KMS-11 (cell line): ENCODE measurements at regions not wholly inside any gene's neighbourhood (a gene's known extent, or its start where the extent isn't known, plus 50 kb on each side); places are given as distances from the start of the nearest gene placed in this dataset.

ENCODE experiments used
- H2AFZ ChIP-seq: fragments of 200-600 bp; sonication (generic); 2 replicates; pipeline ENCODE4 v1.6.1; 2016; ENCODE audit warnings: antibody characterized with exemption, mixed run types, low read depth
- H3K27ac ChIP-seq: fragments of 200-600 bp; sonication (generic); 2 replicates; pipeline ENCODE4 v1.6.1; 2016; ENCODE audit warnings: mild to moderate bottlenecking, mixed run types
- H3K27me3 ChIP-seq: fragments of 200-600 bp; sonication (generic); 2 replicates; pipeline ENCODE4 v1.6.1; 2017; ENCODE audit warnings: mild to moderate bottlenecking, low read depth, mixed run types, moderate library complexity; ENCODE audit not compliant: insufficient read depth
- H3K36me3 ChIP-seq: fragments of 200-600 bp; sonication (generic); 2 replicates; pipeline ENCODE4 v1.6.1; 2017; ENCODE audit warnings: mild to moderate bottlenecking, mixed run types; ENCODE audit not compliant: insufficient read depth
- H3K4me1 ChIP-seq: fragments of 200-600 bp; sonication (generic); 2 replicates; pipeline ENCODE4 v1.6.1; 2016; ENCODE audit warnings: mild to moderate bottlenecking, low read depth, mixed run types; ENCODE audit not compliant: poor library complexity, severe bottlenecking
- H3K4me2 ChIP-seq: fragments of 200-600 bp; sonication (generic); 2 replicates; pipeline ENCODE4 v1.7.0; 2016; ENCODE audit warnings: mild to moderate bottlenecking, mixed run types
- H3K4me3 ChIP-seq: fragments of 200-600 bp; sonication (generic); IDR thresholded peaks from 2 replicates; pipeline ENCODE4 v1.6.1; 2017; ENCODE audit warnings: low read depth, low read length, mixed read lengths; ENCODE audit not compliant: insufficient read depth
- H3K79me2 ChIP-seq: fragments of 200-600 bp; sonication (generic); 2 replicates; pipeline ENCODE4 v1.6.1; 2016; ENCODE audit warnings: low read depth, mixed run types; ENCODE audit not compliant: insufficient read depth
- H3K9ac ChIP-seq: fragments of 200-600 bp; sonication (generic); 2 replicates; pipeline ENCODE4 v1.6.1; 2016; ENCODE audit warnings: mild to moderate bottlenecking, mixed run types
- H4K20me1 ChIP-seq: fragments of 200-600 bp; sonication (generic); 2 replicates; pipeline ENCODE4 v1.6.1; 2016; ENCODE audit warnings: mild to moderate bottlenecking, mixed run types; ENCODE audit not compliant: insufficient read depth
- TF ChIP-seq, protein P1 (sequence below): fragments of 200-600 bp; sonication (generic); conservative IDR thresholded peaks from 2 replicates; pipeline ENCODE4 v1.6.1; 2017; ENCODE audit warnings: low read depth, mild to moderate bottlenecking, antibody characterized with exemption, low read length, moderate library complexity, mixed read lengths

DNA sequence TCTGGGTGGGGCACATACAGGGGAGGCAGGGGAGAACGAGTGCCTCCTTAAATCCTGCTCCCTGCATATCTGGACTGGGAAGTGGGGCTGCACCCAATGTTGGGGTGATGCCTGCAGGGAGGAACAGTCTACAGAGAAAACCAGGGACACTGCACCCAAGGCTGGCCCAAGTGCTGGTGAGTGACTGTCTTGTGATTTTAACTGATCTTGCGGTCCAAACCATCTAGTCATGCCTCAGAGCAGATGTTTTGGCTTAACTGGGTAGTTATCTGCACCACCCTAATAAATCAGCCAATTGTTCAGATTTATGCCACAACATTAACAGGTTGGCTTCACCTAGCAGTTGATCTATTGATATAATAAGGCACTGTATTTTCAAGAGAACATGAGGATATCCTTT is 219.2 kb upstream of the IRS2 start:
- Histone ChIP-seq H3K27ac (no peak overlapping the region), H3K4me2 (no peak overlapping the region)
- TF ChIP-seq, protein P1, sequence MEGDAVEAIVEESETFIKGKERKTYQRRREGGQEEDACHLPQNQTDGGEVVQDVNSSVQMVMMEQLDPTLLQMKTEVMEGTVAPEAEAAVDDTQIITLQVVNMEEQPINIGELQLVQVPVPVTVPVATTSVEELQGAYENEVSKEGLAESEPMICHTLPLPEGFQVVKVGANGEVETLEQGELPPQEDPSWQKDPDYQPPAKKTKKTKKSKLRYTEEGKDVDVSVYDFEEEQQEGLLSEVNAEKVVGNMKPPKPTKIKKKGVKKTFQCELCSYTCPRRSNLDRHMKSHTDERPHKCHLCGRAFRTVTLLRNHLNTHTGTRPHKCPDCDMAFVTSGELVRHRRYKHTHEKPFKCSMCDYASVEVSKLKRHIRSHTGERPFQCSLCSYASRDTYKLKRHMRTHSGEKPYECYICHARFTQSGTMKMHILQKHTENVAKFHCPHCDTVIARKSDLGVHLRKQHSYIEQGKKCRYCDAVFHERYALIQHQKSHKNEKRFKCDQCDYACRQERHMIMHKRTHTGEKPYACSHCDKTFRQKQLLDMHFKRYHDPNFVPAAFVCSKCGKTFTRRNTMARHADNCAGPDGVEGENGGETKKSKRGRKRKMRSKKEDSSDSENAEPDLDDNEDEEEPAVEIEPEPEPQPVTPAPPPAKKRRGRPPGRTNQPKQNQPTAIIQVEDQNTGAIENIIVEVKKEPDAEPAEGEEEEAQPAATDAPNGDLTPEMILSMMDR: no peak

DNA sequence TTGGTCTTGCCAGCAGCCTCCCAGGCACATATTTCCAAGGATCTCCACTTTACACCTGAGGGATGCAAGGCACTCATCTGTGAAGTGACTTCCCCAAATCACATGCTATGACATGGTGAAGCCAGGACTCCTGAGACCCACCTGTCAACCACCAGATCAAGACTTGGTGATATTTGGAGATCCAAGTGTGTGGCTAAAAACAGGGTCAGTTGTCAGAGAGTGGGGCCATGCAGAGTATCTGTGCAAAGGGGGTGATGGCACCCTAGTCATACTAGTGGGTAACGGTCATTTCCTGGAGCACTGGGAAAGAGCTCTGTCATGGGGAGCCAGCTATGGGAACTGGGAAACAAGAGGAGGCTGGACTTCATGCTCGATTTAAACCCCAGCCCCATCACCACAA is 218.4 kb upstream of the IRS2 start:
- H3K27ac ChIP-seq: no peak overlapping the region
- H3K4me1 ChIP-seq: no peaks in the 10 kb centered on the region
- no peak overlapping the region for H3K4me2 ChIP-seq
- H2AFZ ChIP-seq: no peak overlapping the region
- H3K79me2 ChIP-seq: no peaks in the 10 kb centered on the region
- TF ChIP-seq, protein P1: no peak
- H4K20me1 ChIP-seq: no peaks in the 10 kb centered on the region
- H3K4me3 ChIP-seq: no peak overlapping the region
- H3K27me3 ChIP-seq: no peaks in the 10 kb centered on the region
- no peak overlapping the region for H3K9ac ChIP-seq
- H3K36me3 ChIP-seq: no peaks in the 10 kb centered on the region

More for the DNA sequence above, 219.2 kb upstream of the IRS2 start:
- Histone ChIP-seq H2AFZ (no peak overlapping the region), H3K4me3 (no peak overlapping the region), H3K4me1 (no peaks in the 10 kb centered on the region), H3K27me3 (no peaks in the 10 kb centered on the region), H4K20me1 (no peaks in the 10 kb centered on the region), H3K36me3 (no peaks in the 10 kb centered on the region), H3K79me2 (no peaks in the 10 kb centered on the region), H3K9ac (no peak overlapping the region)

DNA sequence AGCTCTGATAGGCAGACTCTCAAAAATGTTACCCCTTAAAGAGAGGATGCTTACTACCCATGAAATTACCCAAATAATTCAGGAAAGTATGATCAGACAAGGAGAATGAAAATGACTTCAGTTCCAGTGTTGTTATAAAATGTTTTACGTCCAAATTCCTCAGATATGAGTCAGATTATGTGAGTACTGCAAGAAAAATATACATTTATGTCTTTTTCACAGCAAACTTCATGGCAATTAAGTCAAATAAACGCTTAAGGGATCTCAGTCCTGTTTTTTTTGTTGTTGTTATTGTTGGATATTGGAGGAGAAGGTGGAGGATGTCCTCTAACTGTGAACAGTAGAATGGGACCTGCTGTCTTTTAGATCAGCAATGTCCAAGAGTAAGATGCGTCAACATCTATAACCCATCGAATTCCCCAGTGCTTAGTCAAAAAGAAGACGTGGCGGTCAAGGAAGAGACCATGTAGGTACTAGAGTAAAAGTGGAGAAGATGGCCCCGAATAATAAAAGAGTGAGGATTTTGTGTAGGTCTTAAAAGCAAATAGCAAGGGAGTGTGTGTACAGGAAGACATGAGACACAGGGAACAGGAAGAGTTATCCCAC is 215.4 kb upstream of the IRS2 start:
- no peaks in the 10 kb centered on the region for H4K20me1 ChIP-seq
- H3K79me2 ChIP-seq: no peaks in the 10 kb centered on the region
- TF ChIP-seq, protein P1: no peak
- H3K4me3 ChIP-seq: no peak overlapping the region
- no peak overlapping the region for H3K4me2 ChIP-seq
- no peaks in the 10 kb centered on the region for H3K36me3 ChIP-seq
- no peak overlapping the region for H3K9ac ChIP-seq
- no peak overlapping the region for H3K27ac ChIP-seq
- H2AFZ ChIP-seq: no peak overlapping the region
- no peaks in the 10 kb centered on the region for H3K27me3 ChIP-seq
- H3K4me1 ChIP-seq: peaks cover 15% of the 10 kb centered on the region

DNA sequence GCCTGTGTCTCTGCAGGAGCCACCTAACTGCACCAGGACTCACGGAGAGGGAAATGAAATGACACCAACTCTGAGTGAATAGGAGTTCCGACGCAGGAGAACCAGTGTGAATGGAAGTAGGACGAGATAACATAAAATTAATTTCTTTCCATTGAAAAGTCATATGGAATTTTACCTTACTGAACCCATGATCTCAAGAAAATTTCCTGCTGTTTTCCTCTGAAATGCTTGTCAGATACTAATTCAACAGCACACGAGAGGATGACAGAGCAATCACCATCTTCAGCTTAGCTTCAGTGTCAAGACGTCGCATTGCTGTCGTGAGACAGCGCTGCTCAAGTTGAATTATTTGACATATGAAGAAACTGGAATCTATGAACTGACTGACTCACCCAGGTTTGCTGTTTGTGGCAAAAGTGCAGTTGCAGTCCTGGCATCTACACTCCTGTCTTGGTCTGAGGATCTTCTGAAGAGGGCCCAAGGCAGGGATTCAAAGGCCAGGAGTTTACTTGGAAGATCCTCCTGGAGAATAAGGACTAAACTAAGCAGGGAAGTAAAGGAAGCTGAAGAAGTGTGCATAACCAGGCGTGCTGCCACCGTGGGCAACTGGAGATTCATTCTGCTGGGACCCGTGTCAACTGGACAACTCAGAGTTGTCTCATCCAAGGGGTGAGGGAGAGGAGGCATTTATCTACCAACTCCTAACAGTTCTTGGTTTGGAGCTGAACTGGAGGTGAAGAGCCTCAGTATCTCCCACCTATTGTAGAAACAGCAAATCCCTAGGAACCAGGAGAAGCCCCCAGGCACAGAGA is 214.4 kb upstream of the IRS2 start:
- no peak overlapping the region for H2AFZ ChIP-seq
- no peaks in the 10 kb centered on the region for H3K79me2 ChIP-seq
- peaks cover 25% of the 10 kb centered on the region for H3K4me1 ChIP-seq
- no peaks in the 10 kb centered on the region for H3K36me3 ChIP-seq
- no peak overlapping the region for H3K4me3 ChIP-seq
- H3K4me2 ChIP-seq: no peak overlapping the region
- no peaks in the 10 kb centered on the region for H4K20me1 ChIP-seq
- no peak overlapping the region for H3K27ac ChIP-seq
- H3K27me3 ChIP-seq: no peaks in the 10 kb centered on the region
- no peak overlapping the region for H3K9ac ChIP-seq
- TF ChIP-seq, protein P1: no peak
